Spleen (tissue), 11 donors: ENCODE measurements at regions not wholly inside any gene's neighbourhood (a gene's known extent, or its start where the extent isn't known, plus 50 kb on each side); places are given as distances from the start of the nearest gene placed in this dataset.

ENCODE experiments used
- DNase-seq: peaks from one replicate; pipeline ENCODE4 v3.0.0-alpha.2; 2020
- H3K27ac ChIP-seq, 8 donors: fragments of 200-600 bp; sonication (generic) in 7 of 8; 1 replicate in 4 of 8; 2 replicates in 4 of 8; pipeline versions ENCODE4 v1.5.0 to v1.8.0; 2016 to 2021; ENCODE audit warnings: inconsistent platforms in 4 of 8, mild to moderate bottlenecking in 4 of 8, moderate library complexity in 1 of 8
- H3K27me3 ChIP-seq, 7 donors: fragments of 200-600 bp; sonication (generic) in 6 of 7; replicated peaks in 1 of 7; 1 replicate in 4 of 7; 2 replicates in 3 of 7; pipeline versions ENCODE4 v1.5.0 to v1.8.0; 2016 to 2021; ENCODE audit warnings: inconsistent platforms in 3 of 7, mild to moderate bottlenecking in 1 of 7
- H3K36me3 ChIP-seq, 6 donors: fragments of 200-600 bp; sonication (generic) in 5 of 6; 1 replicate in 4 of 6; 2 replicates in 2 of 6; pipeline versions ENCODE4 v1.5.0 to v1.8.0; 2016 to 2021; ENCODE audit warnings: inconsistent platforms in 2 of 6
- H3K4me1 ChIP-seq, 6 donors: fragments of 200-600 bp; sonication (generic) in 5 of 6; 1 replicate in 3 of 6; 2 replicates in 3 of 6; pipeline versions ENCODE4 v1.5.0 to v1.8.0; 2016 to 2021; ENCODE audit warnings: inconsistent platforms in 3 of 6
- H3K4me3 ChIP-seq, 8 donors: fragments of 200-600 bp; sonication (generic) in 7 of 8; 1 replicate in 4 of 8; 2 replicates in 4 of 8; pipeline versions ENCODE4 v1.5.0 to v1.8.0; 2016 to 2021; ENCODE audit warnings: inconsistent platforms in 4 of 8, mild to moderate bottlenecking in 4 of 8, moderate library complexity in 2 of 8
- H3K9me3 ChIP-seq, 8 donors: fragments of 200-600 bp; sonication (generic) in 7 of 8; 1 replicate in 4 of 8; 2 replicates in 4 of 8; pipeline versions ENCODE4 v1.5.0 to v1.8.0; 2016 to 2021; ENCODE audit warnings: inconsistent platforms in 4 of 8
- CTCF ChIP-seq, 11 experiments: fragments of 200-600 bp in 7 of 11; fragments of 450-650 bp in 4 of 11; sonication (generic) in 4 of 11; IDR thresholded peaks in 8 of 11; conservative IDR thresholded peaks in 3 of 11; 1 replicate in 7 of 11; 2 replicates in 4 of 11; pipeline versions ENCODE4 v1.4.0 to v1.8.0; 2016 to 2021; ENCODE audit warnings: antibody characterized with exemption in 11 of 11, inconsistent platforms in 4 of 11, mild to moderate bottlenecking in 1 of 11
- POLR2A ChIP-seq, 3 donors: fragments of 450-650 bp; IDR thresholded peaks; one replicate each; pipeline ENCODE4 v1.5.1; 2017; ENCODE audit warnings: antibody characterized with exemption in 3 of 3, mild to moderate bottlenecking in 1 of 3
- POLR2AphosphoS5 ChIP-seq, 3 donors: sonication (generic); formaldehyde crosslinking; IDR thresholded peaks; one replicate each; pipeline ENCODE4 v1.5.1; 2017; ENCODE audit warnings: antibody characterized with exemption in 3 of 3
- WGBS, 5 donors: extraction: QIAGEN DNeasy Blood & Tissue Kit in 3 of 5; methylation state at CpG; one replicate each; pipeline versions ENCODE4 v1.1.5 to v1.1.7; 2013 to 2018; 5-methylcytosine and 5-hydroxymethylcytosine counted together
- intact Hi-C: fragments of 100-400 bp; cut with DNase I; formaldehyde crosslinking; loops from one replicate; pipeline ENCODE4 v1.15.0; 2023; ENCODE audit warnings: low total_unique reads
- donor health status: healthy with polysubstance abuse.
- donor health status: DM: no; HTN: no; CAD: no; lungs with moderate emphysema.
- donor health status: DM: no; HTN: no; CAD: no.
- donor health status: Bipolar disorder and iron deficiency.
- donor health status: healthy.
- donor health status: DM: no; HTN: no; CAD: no.
- donor health status: DM: yes; HTN: yes; CAD: no.

- intact Hi-C loops = no loop called here
- TF ChIP-seq POLR2AphosphoS5 (IDR thresholded peaks at IDR 0.05) (no peak), CTCF (IDR thresholded peaks at IDR 0.05 in 8 of 11, conservative IDR thresholded peaks at IDR 0.05 in 3 of 11) (no peak), POLR2A (IDR thresholded peaks at IDR 0.05) (no peak)
- Histone ChIP-seq H3K9me3 (peaks cover 0 to 8% (median 5%) of the 10 kb centered on the region in 8 donors), H3K4me1 (no peaks in the 10 kb centered on the region), H3K36me3 (no peaks in the 10 kb centered on the region), H3K27ac (no peak overlapping the region), H3K4me3 (no peak overlapping the region), H3K27me3 (no peaks in the 10 kb centered on the region)
- 69 to 83% (median 71%) methylated on average over 2 of the region's 2 CpGs for WGBS, 5 donors
- no peak for DNase-seq
Measured at GRCh38 chr11:115778928-115779650, 274.9 kb upstream of the CADM1 start.

- DNase-seq = no peak
- no peaks in the 10 kb centered on the region for H3K36me3 ChIP-seq
- intact Hi-C loops = no loop called here
- H3K27me3 ChIP-seq = no peaks in the 10 kb centered on the region
- 69 to 100% (median 85%) methylated on average over 1 to 6 of the region's 6 CpGs for WGBS, 5 donors
- H3K4me1 ChIP-seq = no peaks in the 10 kb centered on the region
- no peak overlapping the region for H3K4me3 ChIP-seq
- H3K27ac ChIP-seq = no peak overlapping the region
- peaks cover 0 to 2% (median 0%) of the 10 kb centered on the region in 8 donors for H3K9me3 ChIP-seq
- no peak for TF ChIP-seq POLR2AphosphoS5 (IDR thresholded peaks at IDR 0.05)
- no peak for TF ChIP-seq CTCF (IDR thresholded peaks at IDR 0.05 in 8 of 11, conservative IDR thresholded peaks at IDR 0.05 in 3 of 11)
- TF ChIP-seq POLR2A (IDR thresholded peaks at IDR 0.05) = no peak
Measured at GRCh38 chr11:115776916-115777315, 272.7 kb upstream of the CADM1 start.

GRCh38 chr11:115775846-115776245, 271.6 kb upstream of the CADM1 start:
- H3K4me3 ChIP-seq = no peak overlapping the region
- no peaks in the 10 kb centered on the region for H3K27me3 ChIP-seq
- no peaks in the 10 kb centered on the region for H3K36me3 ChIP-seq
- no peak for DNase-seq
- intact Hi-C loops = no loop called here
- no peak overlapping the region for H3K27ac ChIP-seq
- H3K9me3 ChIP-seq = no peaks in the 10 kb centered on the region
- WGBS, 5 donors = 56 to 79% (median 77%) methylated on average over 4 of the region's 4 CpGs
- TF ChIP-seq POLR2A (IDR thresholded peaks at IDR 0.05) (no peak), CTCF (IDR thresholded peaks at IDR 0.05 in 8 of 11, conservative IDR thresholded peaks at IDR 0.05 in 3 of 11) (no peak), POLR2AphosphoS5 (IDR thresholded peaks at IDR 0.05) (no peak)
- no peaks in the 10 kb centered on the region for H3K4me1 ChIP-seq

GRCh38 chr11:115774756-115775155, 270.5 kb upstream of the CADM1 start:
- Histone ChIP-seq H3K4me1 (no peaks in the 10 kb centered on the region), H3K36me3 (no peaks in the 10 kb centered on the region), H3K9me3 (no peaks in the 10 kb centered on the region), H3K4me3 (no peak overlapping the region), H3K27me3 (no peaks in the 10 kb centered on the region), H3K27ac (no peak overlapping the region)
- intact Hi-C loops = no loop called here
- 87 to 92% (median 89%) methylated on average over 7 of the region's 7 CpGs for WGBS, 5 donors
- no peak for TF ChIP-seq POLR2AphosphoS5 (IDR thresholded peaks at IDR 0.05)
- no peak for TF ChIP-seq CTCF (IDR thresholded peaks at IDR 0.05 in 8 of 11, conservative IDR thresholded peaks at IDR 0.05 in 3 of 11)
- TF ChIP-seq POLR2A (IDR thresholded peaks at IDR 0.05) = no peak
- no peak for DNase-seq
